Sigmoid colon (tissue), 6 donors: ENCODE measurements at regions not wholly inside any gene's neighbourhood (a gene's known extent, or its start where the extent isn't known, plus 50 kb on each side); places are given as distances from the start of the nearest gene placed in this dataset.
"Not testable (repeated sequence)": the region's sequence is repeated elsewhere in the genome, so short reads cannot be mapped to it uniquely, and the experiment has no call there.

Experiments
- DNase-seq: peaks from one replicate; pipeline ENCODE4 v3.0.0-alpha.2; 2019
- H3K27ac ChIP-seq, 4 donors: fragments of 200-600 bp; sonication (generic); one replicate each; pipeline ENCODE4 v1.5.1; 2016 to 2019; ENCODE audit warnings: mild to moderate bottlenecking in 1 of 4
- H3K27me3 ChIP-seq, 3 donors: fragments of 200-600 bp; sonication (generic); one replicate each; pipeline ENCODE4 v1.5.1; 2019; ENCODE audit warnings: mild to moderate bottlenecking in 1 of 3
- H3K36me3 ChIP-seq, 4 donors: fragments of 200-600 bp; sonication (generic); one replicate each; pipeline ENCODE4 v1.5.1; 2016 to 2019
- H3K4me1 ChIP-seq, 4 donors: fragments of 200-600 bp; sonication (generic); one replicate each; pipeline ENCODE4 v1.5.1; 2017 to 2019
- H3K4me3 ChIP-seq, 4 donors: fragments of 200-600 bp; sonication (generic); one replicate each; pipeline ENCODE4 v1.5.1; 2017 to 2019; ENCODE audit warnings: mild to moderate bottlenecking in 2 of 4, moderate library complexity in 1 of 4
- H3K9me3 ChIP-seq, 4 donors: fragments of 200-600 bp in 3 of 4; sonication (generic) in 3 of 4; one replicate each; pipeline versions ENCODE4 v1.5.1 to v1.6.1; 2013 to 2019
- CTCF ChIP-seq, 4 experiments: fragments of 450-650 bp in 3 of 4; fragments of 200-600 bp in 1 of 4; IDR thresholded peaks; one replicate each; pipeline ENCODE4 v1.5.1; 2016 to 2019; ENCODE audit warnings: antibody characterized with exemption in 4 of 4, mild to moderate bottlenecking in 3 of 4, moderate library complexity in 2 of 4
- EP300 ChIP-seq, 4 donors: sonication (generic); formaldehyde crosslinking; IDR thresholded peaks; one replicate each; pipeline ENCODE4 v1.6.1; 2017; ENCODE audit warnings: antibody characterized with exemption in 4 of 4
- POLR2A ChIP-seq, 2 donors: fragments of 450-650 bp; IDR thresholded peaks; one replicate each; pipeline ENCODE4 v1.6.1; 2016; ENCODE audit warnings: antibody characterized with exemption in 2 of 2, mild to moderate bottlenecking in 2 of 2, moderate library complexity in 2 of 2
- POLR2AphosphoS5 ChIP-seq, 4 donors: sonication (generic); formaldehyde crosslinking; IDR thresholded peaks; one replicate each; pipeline ENCODE4 v1.6.1; 2017; ENCODE audit warnings: antibody characterized with exemption in 4 of 4
- WGBS, 2 donors: extraction: QIAGEN DNeasy Blood & Tissue Kit; methylation state at CpG; one replicate each; pipeline ENCODE4 v1.1.7; 2013; 5-methylcytosine and 5-hydroxymethylcytosine counted together
- intact Hi-C: fragments of 100-400 bp; cut with DNase I; formaldehyde crosslinking; loops from one replicate; pipeline ENCODE4 v1.15.1; 2023
- donor health status: healthy with polysubstance abuse.
- donor health status: healthy.

DNA sequence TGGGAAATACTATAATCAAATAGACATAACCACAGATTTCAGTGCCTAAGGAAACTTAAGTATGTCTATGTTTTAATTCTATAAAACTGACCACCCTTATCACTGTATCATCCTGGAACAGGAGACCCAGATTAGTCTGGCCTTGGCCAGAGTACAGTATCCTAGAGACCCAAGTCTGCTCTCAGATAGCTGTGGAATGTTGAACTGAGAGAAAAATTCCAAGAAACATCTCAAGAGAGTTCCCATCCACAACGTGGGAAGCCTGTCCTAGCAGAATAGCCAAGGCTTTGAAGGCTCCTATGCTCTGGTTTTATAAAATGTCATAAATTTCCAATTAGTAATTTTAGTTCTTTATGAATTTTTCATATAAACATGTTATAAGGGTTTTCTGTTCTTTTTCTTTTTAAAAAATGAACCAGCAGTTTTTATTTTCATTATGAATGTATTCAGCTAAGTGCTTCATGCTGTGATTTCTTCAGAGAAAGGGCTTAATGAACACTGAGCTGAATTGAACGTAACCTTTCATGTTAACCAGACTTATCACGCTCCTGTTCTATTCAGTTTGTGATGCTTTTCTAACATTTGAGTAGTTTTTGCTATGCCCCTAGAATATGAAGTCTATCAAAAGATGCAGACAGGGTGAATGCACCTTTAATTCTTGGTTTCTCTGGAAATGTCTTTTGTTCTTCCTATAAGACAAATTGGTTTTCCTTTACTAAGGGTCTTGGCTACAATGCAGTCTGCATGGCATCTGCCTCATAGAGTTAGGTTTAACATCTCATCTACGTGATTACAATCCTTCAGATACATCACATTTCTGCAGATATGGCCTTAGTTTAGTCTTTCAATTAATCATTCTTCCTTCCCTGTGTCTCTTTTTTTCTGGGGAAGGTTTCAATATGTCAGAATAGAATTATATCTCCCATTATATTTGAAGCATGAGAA is 230.8 kb downstream of the CYLC2 start:
- intact Hi-C loops = no loop called here
- H3K4me1 ChIP-seq = no peaks in the 10 kb centered on the region
- no peak overlapping the region for H3K4me3 ChIP-seq
- DNase-seq = no peak
- H3K27me3 ChIP-seq = no peaks in the 10 kb centered on the region
- no peak for TF ChIP-seq POLR2AphosphoS5 (IDR thresholded peaks at IDR 0.05)
- no peak for TF ChIP-seq POLR2A (IDR thresholded peaks at IDR 0.05)
- TF ChIP-seq CTCF (IDR thresholded peaks at IDR 0.05) = no peak
- TF ChIP-seq EP300 (IDR thresholded peaks at IDR 0.05) = no peak
- no peaks in the 10 kb centered on the region for H3K9me3 ChIP-seq
- H3K36me3 ChIP-seq = no peaks in the 10 kb centered on the region
- H3K27ac ChIP-seq = no peak overlapping the region
- WGBS, 2 donors = 57 to 62% methylated on average over 4 of the region's 4 CpGs

- H3K27me3 ChIP-seq = no peaks in the 10 kb centered on the region
- H3K36me3 ChIP-seq = no peaks in the 10 kb centered on the region
- H3K9me3 ChIP-seq = no peaks in the 10 kb centered on the region
- TF ChIP-seq EP300 (IDR thresholded peaks at IDR 0.05) = no peak
- TF ChIP-seq POLR2AphosphoS5 (IDR thresholded peaks at IDR 0.05) = no peak
- no peak for TF ChIP-seq POLR2A (IDR thresholded peaks at IDR 0.05)
- TF ChIP-seq CTCF (IDR thresholded peaks at IDR 0.05) = no peak
- intact Hi-C loops = no loop called here
- no peak overlapping the region for H3K27ac ChIP-seq
- H3K4me1 ChIP-seq = no peaks in the 10 kb centered on the region
- 75 to 89% methylated on average over 1 of the region's 1 CpG for WGBS, 2 donors
- no peak for DNase-seq
- H3K4me3 ChIP-seq = no peak overlapping the region
Observed at GRCh38 chr9:103226647-103227013, 231.5 kb downstream of the CYLC2 start.

GRCh38 chr9:103237571-103238109 is 242.5 kb downstream of the CYLC2 start:
- H3K4me1 ChIP-seq, intact Hi-C loops, H3K27ac ChIP-seq, DNase-seq, H3K4me3 ChIP-seq, H3K36me3 ChIP-seq, H3K27me3 ChIP-seq, H3K9me3 ChIP-seq: not testable (repeated sequence)
- 87 to 88% methylated on average over 24 of the region's 24 CpGs for WGBS, 2 donors

DNA sequence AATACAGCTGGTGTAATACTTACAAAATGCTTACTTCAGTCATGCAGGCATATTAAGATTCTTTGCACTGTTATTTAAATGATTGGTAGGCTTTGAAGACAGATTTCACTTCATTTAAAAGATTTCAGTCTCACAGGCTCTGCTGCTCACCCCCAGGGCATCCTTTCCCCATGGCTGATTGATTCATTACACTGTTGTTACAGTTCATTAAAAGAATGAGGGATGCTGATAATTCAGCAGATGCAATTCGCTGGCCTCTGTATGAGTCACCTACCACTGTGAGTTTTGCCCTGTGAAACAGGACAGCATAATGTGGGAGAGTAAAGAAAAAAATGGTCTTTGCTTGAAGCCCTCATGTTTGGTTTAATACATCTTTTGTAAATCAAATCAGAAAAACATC is 246.9 kb downstream of the CYLC2 start:
- 58 to 76% methylated on average over 1 of the region's 1 CpG for WGBS, 2 donors
- TF ChIP-seq POLR2A (IDR thresholded peaks at IDR 0.05) (no peak), EP300 (IDR thresholded peaks at IDR 0.05) (no peak), POLR2AphosphoS5 (IDR thresholded peaks at IDR 0.05) (no peak), CTCF (IDR thresholded peaks at IDR 0.05) (no peak)
- no peaks in the 10 kb centered on the region for H3K4me1 ChIP-seq
- intact Hi-C loops = no loop called here
- no peak overlapping the region for H3K4me3 ChIP-seq
- DNase-seq = no peak
- no peak overlapping the region for H3K27ac ChIP-seq
- H3K27me3 ChIP-seq = no peaks in the 10 kb centered on the region
- no peaks in the 10 kb centered on the region for H3K36me3 ChIP-seq
- H3K9me3 ChIP-seq = no peaks in the 10 kb centered on the region

GRCh38 chr9:103242486-103242885 is 247.4 kb downstream of the CYLC2 start:
- 85 to 92% methylated on average over 2 of the region's 2 CpGs for WGBS, 2 donors
- Histone ChIP-seq H3K27me3 (no peaks in the 10 kb centered on the region), H3K36me3 (no peaks in the 10 kb centered on the region), H3K9me3 (no peaks in the 10 kb centered on the region), H3K4me3 (no peak overlapping the region), H3K4me1 (no peaks in the 10 kb centered on the region), H3K27ac (no peak overlapping the region)
- intact Hi-C loops = no loop called here
- TF ChIP-seq EP300 (IDR thresholded peaks at IDR 0.05) (no peak), POLR2A (IDR thresholded peaks at IDR 0.05) (no peak), CTCF (IDR thresholded peaks at IDR 0.05) (no peak), POLR2AphosphoS5 (IDR thresholded peaks at IDR 0.05) (no peak)
- DNase-seq = no peak
